GM18507 (cell line): ENCODE measurements at regions not wholly inside any gene's neighbourhood (a gene's known extent, or its start where the extent isn't known, plus 50 kb on each side); places are given as distances from the start of the nearest gene placed in this dataset.
"Not testable (repeated sequence)": the region's sequence is repeated elsewhere in the genome, so short reads cannot be mapped to it uniquely, and the experiment has no call there.

ENCODE experiments used
- DNase-seq: peaks from one replicate; pipeline ENCODE4 v3.0.0; 2011; ENCODE audit warnings: low read depth; ENCODE audit not compliant: insufficient read length; ENCODE audit errors: extremely low spot score
- FAIRE-seq: peaks from 2 replicates; lab custom pipeline; 2011; peaks lifted over from hg19 to GRCh38; lab: Jason Lieb, UNC

GRCh38 chr4:126916626-126917140, 716.1 kb upstream of the INTU start:
- FAIRE-seq, result no peak
- DNase-seq, result no peak

GRCh38 chr4:126922328-126922938, 710.3 kb upstream of the INTU start:
- FAIRE-seq, result not testable (repeated sequence)

GRCh38 chr4:126924237-126924636, 708.5 kb upstream of the INTU start:
- DNase-seq (no peak), FAIRE-seq (no peak)

More at GRCh38 chr4:126922328-126922938, 710.3 kb upstream of the INTU start:
- not testable (repeated sequence) for DNase-seq

- not testable (repeated sequence) for DNase-seq, FAIRE-seq
Measured at GRCh38 chr4:126930059-126930458, 702.7 kb upstream of the INTU start.

- FAIRE-seq, result no peak
- DNase-seq, result no peak
Measured at GRCh38 chr4:126935801-126936200, 697.0 kb upstream of the INTU start.

- DNase-seq (no peak), FAIRE-seq (no peak)
Measured at GRCh38 chr4:126937342-126937741, 695.4 kb upstream of the INTU start.

- DNase-seq, result no peak
Measured at GRCh38 chr4:126937846-126938422, 694.8 kb upstream of the INTU start.

GRCh38 chr4:126939401-126939800, 693.4 kb upstream of the INTU start:
- DNase-seq (no peak), FAIRE-seq (no peak)

More at GRCh38 chr4:126937846-126938422, 694.8 kb upstream of the INTU start:
- no peak for FAIRE-seq

GRCh38 chr4:126947536-126947935, 685.2 kb upstream of the INTU start:
- DNase-seq, result no peak
- no peak for FAIRE-seq

GRCh38 chr4:126954537-126955291, 678.0 kb upstream of the INTU start:
- no peak for FAIRE-seq
- no peak for DNase-seq

- FAIRE-seq (no peak), DNase-seq (no peak)
Measured at GRCh38 chr4:126955292-126956183, 677.2 kb upstream of the INTU start.

GRCh38 chr4:126956184-126956897, 676.4 kb upstream of the INTU start:
- FAIRE-seq (no peak), DNase-seq (no peak)

- FAIRE-seq (no peak), DNase-seq (no peak)
Measured at GRCh38 chr4:126957556-126957955, 675.2 kb upstream of the INTU start.

GRCh38 chr4:126957987-126958386, 674.8 kb upstream of the INTU start:
- FAIRE-seq, result no peak
- DNase-seq, result no peak

GRCh38 chr4:126958482-126958881, 674.3 kb upstream of the INTU start:
- DNase-seq, result no peak
- FAIRE-seq, result no peak

- no peak for FAIRE-seq
- no peak for DNase-seq
Measured at GRCh38 chr4:126959056-126959745, 673.6 kb upstream of the INTU start.

- FAIRE-seq, result no peak
- no peak for DNase-seq
Measured at GRCh38 chr4:126960760-126961159, 672.0 kb upstream of the INTU start.

GRCh38 chr4:126961661-126962060, 671.1 kb upstream of the INTU start:
- DNase-seq, result no peak
- no peak for FAIRE-seq
